HepG2 (cell line): ENCODE measurements at regions not wholly inside any gene's neighbourhood (a gene's known extent, or its start where the extent isn't known, plus 50 kb on each side); places are given as distances from the start of the nearest gene placed in this dataset.

Experiments
- ATM ChIP-seq: fragments of 450-650 bp; IDR thresholded peaks from 2 replicates; pipeline ENCODE4 v1.7.1; 2017; ENCODE audit warnings: mild to moderate bottlenecking, borderline replicate concordance
- FOXA3 ChIP-seq: IDR thresholded peaks from 2 replicates; pipeline ENCODE4 v1.6.1; 2016; ENCODE audit warnings: missing genetic modification reagents, missing compliant biosample characterization
- FOXO1 ChIP-seq: sonication (generic); formaldehyde crosslinking; IDR thresholded peaks from 2 replicates; pipeline ENCODE4 v1.4.0; 2020; ENCODE audit warnings: missing genetic modification reagents
- JUND ChIP-seq: sonication (generic); formaldehyde crosslinking; IDR thresholded peaks from 2 replicates; pipeline ENCODE4 v1.8.0; 2022; ENCODE audit warnings: mild to moderate bottlenecking, missing genetic modification reagents
- KLF12 ChIP-seq: sonication (generic); formaldehyde crosslinking; IDR thresholded peaks from 2 replicates; pipeline ENCODE4 v1.4.0; 2020; ENCODE audit warnings: missing genetic modification reagents, borderline replicate concordance
- LCORL ChIP-seq, 2 experiments: fragments of 450-650 bp in 1 of 2; sonication (generic) in 1 of 2; formaldehyde crosslinking in 1 of 2; IDR thresholded peaks; 2 replicates each; pipeline versions ENCODE4 v1.5.0 to v1.6.1; 2017 to 2020; ENCODE audit warnings: antibody characterized with exemption in 1 of 2, missing genetic modification reagents in 1 of 2
- MAF1 ChIP-seq: sonication (generic); formaldehyde crosslinking; IDR thresholded peaks from 2 replicates; pipeline ENCODE4 v1.5.0; 2020; ENCODE audit warnings: missing genetic modification reagents, borderline replicate concordance
- MIER3 ChIP-seq: IDR thresholded peaks from 2 replicates; pipeline ENCODE4 v1.6.1; 2016; ENCODE audit warnings: missing compliant biosample characterization, borderline replicate concordance
- SP1 ChIP-seq, 2 experiments: fragments of 450-650 bp in 1 of 2; sonication (generic) in 1 of 2; formaldehyde crosslinking in 1 of 2; IDR thresholded peaks; 2 replicates each; pipeline versions ENCODE4 v1.4.0 to v1.6.1; 2016 to 2020; ENCODE audit warnings: missing genetic modification reagents in 1 of 2
- ZFP62 ChIP-seq: sonication (generic); formaldehyde crosslinking; IDR thresholded peaks from 2 replicates; pipeline ENCODE4 v1.4.0; 2020; ENCODE audit warnings: missing genetic modification reagents
- ZNF180 ChIP-seq: sonication (generic); formaldehyde crosslinking; IDR thresholded peaks from 2 replicates; pipeline ENCODE4 v1.4.0; 2020; ENCODE audit warnings: low read depth, missing genetic modification reagents, borderline replicate concordance
- ZNF317 ChIP-seq: sonication (generic); formaldehyde crosslinking; IDR thresholded peaks from 2 replicates; pipeline ENCODE4 v1.5.0; 2020; ENCODE audit warnings: mild to moderate bottlenecking, missing genetic modification reagents
- ZNF496 ChIP-seq: sonication (generic); formaldehyde crosslinking; IDR thresholded peaks from 2 replicates; pipeline ENCODE4 v1.8.1; 2023; ENCODE audit warnings: mild to moderate bottlenecking, moderate library complexity, missing genetic modification reagents; ENCODE audit not compliant: insufficient replicate concordance
- ZNF558 ChIP-seq: sonication (generic); formaldehyde crosslinking; IDR thresholded peaks from 2 replicates; pipeline ENCODE4 v1.9.0; 2022; ENCODE audit warnings: mild to moderate bottlenecking, missing genetic modification reagents, borderline replicate concordance
- ZNF777 ChIP-seq: sonication (generic); formaldehyde crosslinking; IDR thresholded peaks from 2 replicates; pipeline ENCODE4 v1.4.0; 2020; ENCODE audit warnings: missing genetic modification reagents
- TF ChIP-seq, protein P1 (sequence below): IDR thresholded peaks from 2 replicates; pipeline ENCODE4 v1.6.1; 2016; ENCODE audit warnings: control low read depth
- TF ChIP-seq, protein P2 (sequence below): sonication (generic); formaldehyde crosslinking; IDR thresholded peaks from 2 replicates; pipeline ENCODE4 v1.4.0; 2020; ENCODE audit warnings: missing genetic modification reagents, borderline replicate concordance
- TF ChIP-seq, protein P3 (sequence below): fragments of 450-650 bp; IDR thresholded peaks from 2 replicates; pipeline ENCODE4 v1.6.1; 2017
- TF ChIP-seq, protein P4 (sequence below): IDR thresholded peaks from 2 replicates; pipeline ENCODE4 v1.6.1; 2016; ENCODE audit warnings: missing biosample characterization, missing genetic modification reagents, low read depth

DNA sequence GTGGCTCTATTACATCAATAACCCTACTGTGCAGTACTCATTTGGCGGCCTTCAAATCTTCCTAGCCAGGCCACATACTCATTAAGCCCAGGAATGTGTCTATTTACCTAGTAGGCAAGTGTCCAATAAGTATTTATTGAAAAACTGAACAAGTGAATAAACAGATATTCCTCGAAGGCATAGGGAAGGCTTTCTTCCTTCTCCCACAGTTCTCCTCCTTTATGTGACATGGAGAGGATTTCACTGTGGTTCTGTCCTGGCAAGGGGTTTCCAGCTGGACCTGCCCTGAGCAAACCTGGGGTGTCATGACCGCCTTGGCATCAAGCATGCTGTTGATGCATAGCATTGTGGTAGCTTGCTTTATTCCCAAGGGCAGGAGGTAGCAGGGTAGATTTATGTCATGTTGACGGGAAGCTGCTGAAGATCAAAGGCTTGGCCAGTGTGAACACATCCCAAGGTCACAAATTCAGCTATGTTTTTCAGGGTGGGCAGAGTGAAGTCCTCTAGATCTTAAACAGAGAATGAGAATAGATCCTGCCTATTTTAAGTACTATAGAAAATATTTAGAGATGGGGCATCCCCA is 195.1 kb downstream of the INHBA start (continued):
- TF ChIP-seq, protein P1, sequence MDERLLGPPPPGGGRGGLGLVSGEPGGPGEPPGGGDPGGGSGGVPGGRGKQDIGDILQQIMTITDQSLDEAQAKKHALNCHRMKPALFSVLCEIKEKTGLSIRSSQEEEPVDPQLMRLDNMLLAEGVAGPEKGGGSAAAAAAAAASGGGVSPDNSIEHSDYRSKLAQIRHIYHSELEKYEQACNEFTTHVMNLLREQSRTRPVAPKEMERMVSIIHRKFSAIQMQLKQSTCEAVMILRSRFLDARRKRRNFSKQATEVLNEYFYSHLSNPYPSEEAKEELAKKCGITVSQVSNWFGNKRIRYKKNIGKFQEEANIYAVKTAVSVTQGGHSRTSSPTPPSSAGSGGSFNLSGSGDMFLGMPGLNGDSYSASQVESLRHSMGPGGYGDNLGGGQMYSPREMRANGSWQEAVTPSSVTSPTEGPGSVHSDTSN (CRISPR knock-in tag): no peak
- no peak for TF ChIP-seq JUND (CRISPR knock-in tag)
- no peak for TF ChIP-seq SP1 (IDR thresholded peaks at IDR 0.05)
- TF ChIP-seq SP1 (CRISPR knock-in tag; IDR thresholded peaks at IDR 0.05): no peak
- peak; percentile 39; the same call in 1 of the 2 replicates for TF ChIP-seq FOXA3 (CRISPR knock-in tag)
- TF ChIP-seq KLF12: no peak
- 0 out of 2 replicates have a peak, but pooled peaks have one; percentile 51 for TF ChIP-seq FOXO1 (CRISPR knock-in tag)
- TF ChIP-seq, protein P2, sequence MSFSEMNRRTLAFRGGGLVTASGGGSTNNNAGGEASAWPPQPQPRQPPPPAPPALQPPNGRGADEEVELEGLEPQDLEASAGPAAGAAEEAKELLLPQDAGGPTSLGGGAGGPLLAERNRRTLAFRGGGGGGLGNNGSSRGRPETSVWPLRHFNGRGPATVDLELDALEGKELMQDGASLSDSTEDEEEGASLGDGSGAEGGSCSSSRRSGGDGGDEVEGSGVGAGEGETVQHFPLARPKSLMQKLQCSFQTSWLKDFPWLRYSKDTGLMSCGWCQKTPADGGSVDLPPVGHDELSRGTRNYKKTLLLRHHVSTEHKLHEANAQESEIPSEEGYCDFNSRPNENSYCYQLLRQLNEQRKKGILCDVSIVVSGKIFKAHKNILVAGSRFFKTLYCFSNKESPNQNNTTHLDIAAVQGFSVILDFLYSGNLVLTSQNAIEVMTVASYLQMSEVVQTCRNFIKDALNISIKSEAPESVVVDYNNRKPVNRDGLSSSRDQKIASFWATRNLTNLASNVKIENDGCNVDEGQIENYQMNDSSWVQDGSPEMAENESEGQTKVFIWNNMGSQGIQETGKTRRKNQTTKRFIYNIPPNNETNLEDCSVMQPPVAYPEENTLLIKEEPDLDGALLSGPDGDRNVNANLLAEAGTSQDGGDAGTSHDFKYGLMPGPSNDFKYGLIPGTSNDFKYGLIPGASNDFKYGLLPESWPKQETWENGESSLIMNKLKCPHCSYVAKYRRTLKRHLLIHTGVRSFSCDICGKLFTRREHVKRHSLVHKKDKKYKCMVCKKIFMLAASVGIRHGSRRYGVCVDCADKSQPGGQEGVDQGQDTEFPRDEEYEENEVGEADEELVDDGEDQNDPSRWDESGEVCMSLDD (CRISPR knock-in tag): no peak
- TF ChIP-seq MAF1: no peak
- no peak for TF ChIP-seq LCORL (IDR thresholded peaks at IDR 0.05)
- no peak for TF ChIP-seq LCORL (CRISPR knock-in tag; IDR thresholded peaks at IDR 0.05)
- no peak for TF ChIP-seq ZNF496
- no peak for TF ChIP-seq ZFP62 (CRISPR knock-in tag)
- TF ChIP-seq, protein P3, sequence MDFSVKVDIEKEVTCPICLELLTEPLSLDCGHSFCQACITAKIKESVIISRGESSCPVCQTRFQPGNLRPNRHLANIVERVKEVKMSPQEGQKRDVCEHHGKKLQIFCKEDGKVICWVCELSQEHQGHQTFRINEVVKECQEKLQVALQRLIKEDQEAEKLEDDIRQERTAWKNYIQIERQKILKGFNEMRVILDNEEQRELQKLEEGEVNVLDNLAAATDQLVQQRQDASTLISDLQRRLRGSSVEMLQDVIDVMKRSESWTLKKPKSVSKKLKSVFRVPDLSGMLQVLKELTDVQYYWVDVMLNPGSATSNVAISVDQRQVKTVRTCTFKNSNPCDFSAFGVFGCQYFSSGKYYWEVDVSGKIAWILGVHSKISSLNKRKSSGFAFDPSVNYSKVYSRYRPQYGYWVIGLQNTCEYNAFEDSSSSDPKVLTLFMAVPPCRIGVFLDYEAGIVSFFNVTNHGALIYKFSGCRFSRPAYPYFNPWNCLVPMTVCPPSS: no peak
- TF ChIP-seq ZNF317 (CRISPR knock-in tag): no peak
- TF ChIP-seq ZNF180 (CRISPR knock-in tag): no peak
- TF ChIP-seq MIER3 (CRISPR knock-in tag): no peak
- TF ChIP-seq, protein P4, sequence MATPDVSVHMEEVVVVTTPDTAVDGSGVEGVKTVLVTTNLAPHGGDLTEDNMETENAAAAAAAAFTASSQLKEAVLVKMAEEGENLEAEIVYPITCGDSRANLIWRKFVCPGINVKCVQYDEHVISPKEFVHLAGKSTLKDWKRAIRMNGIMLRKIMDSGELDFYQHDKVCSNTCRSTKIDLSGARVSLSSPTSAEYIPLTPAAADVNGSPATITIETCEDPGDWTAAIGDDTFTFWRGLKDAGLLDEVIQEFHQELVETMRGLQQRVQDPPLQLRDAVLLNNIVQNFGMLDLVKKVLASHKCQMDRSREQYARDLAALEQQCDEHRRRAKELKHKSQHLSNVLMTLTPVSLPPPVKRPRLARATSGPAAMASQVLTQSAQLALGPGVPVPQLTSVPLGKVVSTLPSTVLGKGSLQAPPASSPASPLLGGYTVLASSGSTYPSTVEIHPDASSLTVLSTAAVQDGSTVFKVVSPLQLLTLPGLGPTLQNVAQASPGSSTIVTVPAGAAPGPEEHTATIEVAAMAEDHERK (CRISPR knock-in tag): no peak
- no peak for TF ChIP-seq ZNF777 (CRISPR knock-in tag)
- no peak for TF ChIP-seq ZNF558
- no peak for TF ChIP-seq ATM
